Endothelial cell of umbilical vein (primary cell): ENCODE measurements at regions not wholly inside any gene's neighbourhood (a gene's known extent, or its start where the extent isn't known, plus 50 kb on each side); places are given as distances from the start of the nearest gene placed in this dataset.

Source experiments
- BruUV-seq: library from RNA; stranded (reverse); fragments of 400-500 nt; replicated peaks from 2 replicates; lab custom pipeline; 2021; lab: Mats Ljungman, UMichigan
- CTCF ChIA-PET: fragments of 300-600, 350-600 bp; sonication (Branson Sonifier 250); formaldehyde crosslinking; loops from one replicate; lab custom pipeline; 2021; ENCODE audit warnings: antibody characterized with exemption, inconsistent platforms; lab: Charles Lee
- POLR2A ChIA-PET: fragments of 300-600, 350-600 bp; sonication (Branson Sonifier 250); formaldehyde crosslinking; loops from one replicate; lab custom pipeline; 2021; ENCODE audit warnings: antibody characterized with exemption, inconsistent platforms; lab: Charles Lee
- DNase-seq: peaks from one replicate; pipeline ENCODE4 v3.0.0-alpha.2; 2011; ENCODE audit warnings: low read depth, low spot score
- FAIRE-seq: peaks from 2 replicates; lab custom pipeline; 2011; peaks lifted over from hg19 to GRCh38; lab: Jason Lieb, UNC
- H2AFZ ChIP-seq: 2 replicates; pipeline ENCODE4 v1.6.0; 2012; ENCODE audit warnings: low read depth, low read length, control low read depth, inconsistent platforms
- H3K27ac ChIP-seq: 2 replicates; pipeline ENCODE4 v1.5.1; 2011; ENCODE audit warnings: low read depth, mild to moderate bottlenecking, control low read depth, low read length, moderate library complexity; ENCODE audit not compliant: insufficient read depth
- H3K27me3 ChIP-seq, 2 experiments: 2 replicates each; pipeline versions ENCODE4 v1.6.0 to v1.6.1; 2011; ENCODE audit warnings: low read length in 2 of 2, mixed read lengths in 1 of 2; ENCODE audit not compliant: control insufficient read depth in 2 of 2, insufficient read depth in 2 of 2
- H3K36me3 ChIP-seq, 2 experiments: 2 replicates in 1 of 2; 3 replicates in 1 of 2; pipeline ENCODE4 v1.5.1; 2011; ENCODE audit warnings: low read length in 2 of 2, mild to moderate bottlenecking in 1 of 2, moderate library complexity in 1 of 2; ENCODE audit not compliant: control insufficient read depth in 2 of 2, insufficient read depth in 2 of 2; ENCODE audit errors: extremely low read depth in 1 of 2
- H3K4me1 ChIP-seq: 3 replicates; pipeline ENCODE4 v1.5.1; 2011; ENCODE audit warnings: mild to moderate bottlenecking, low read length; ENCODE audit not compliant: control insufficient read depth, insufficient read depth; ENCODE audit errors: extremely low read depth
- H3K4me2 ChIP-seq: 2 replicates; pipeline ENCODE4 v1.6.1; 2011; ENCODE audit warnings: low read length, control low read depth, mixed read lengths; ENCODE audit not compliant: insufficient read depth
- H3K4me3 ChIP-seq, 3 experiments: fragments of 200-600 bp in 1 of 3; sonication (generic), shearing (Covaris generic) in 1 of 3; replicated peaks in 1 of 3; 2 replicates each; pipeline ENCODE4 v1.5.1; 2011 to 2016; ENCODE audit warnings: control low read depth in 3 of 3, low read length in 3 of 3, mild to moderate bottlenecking in 2 of 3, inconsistent platforms in 1 of 3, low read depth in 1 of 3, moderate library complexity in 1 of 3; ENCODE audit not compliant: insufficient read depth in 1 of 3
- H3K79me2 ChIP-seq: 2 replicates; pipeline ENCODE4 v1.6.0; 2012; ENCODE audit warnings: low read length, inconsistent platforms; ENCODE audit not compliant: control insufficient read depth, insufficient read depth
- H3K9ac ChIP-seq: replicated peaks from 2 replicates; pipeline ENCODE3; 2011; ENCODE audit warnings: low read length, control low read depth; ENCODE audit not compliant: insufficient read depth; ENCODE audit errors: extremely low read depth
- H3K9me1 ChIP-seq: replicated peaks from 3 replicates; pipeline ENCODE4 v1.6.0; 2011; ENCODE audit warnings: mild to moderate bottlenecking, low read length; ENCODE audit not compliant: control insufficient read depth, insufficient read depth; ENCODE audit errors: extremely low read depth
- H3K9me3 ChIP-seq: replicated peaks from 2 replicates; pipeline ENCODE4 v1.5.1; 2012; ENCODE audit warnings: low read length, inconsistent platforms; ENCODE audit not compliant: control insufficient read depth, insufficient read depth
- H4K20me1 ChIP-seq: replicated peaks from 2 replicates; pipeline ENCODE3; 2011; ENCODE audit warnings: mild to moderate bottlenecking, low read length; ENCODE audit not compliant: control insufficient read depth, insufficient read depth; ENCODE audit errors: extremely low read depth
- CTCF ChIP-seq, 2 donors: IDR thresholded peaks; 1 replicate in 1 of 2; 2 replicates in 1 of 2; pipeline ENCODE4 v1.5.1; 2011; ENCODE audit warnings: low read length in 2 of 2, mild to moderate bottlenecking in 2 of 2, moderate library complexity in 2 of 2, control low read depth in 1 of 2, inconsistent platforms in 1 of 2, low read depth in 1 of 2; ENCODE audit not compliant: insufficient read depth in 1 of 2; ENCODE audit errors: extremely low read depth in 1 of 2
- EZH2 ChIP-seq: IDR thresholded peaks from 2 replicates; pipeline ENCODE4 v1.6.1; 2012; ENCODE audit warnings: borderline replicate concordance, low read depth, mild to moderate bottlenecking, moderate library complexity, low read length, inconsistent platforms; ENCODE audit not compliant: severe bottlenecking
- FOS ChIP-seq: IDR thresholded peaks from 2 replicates; pipeline ENCODE4 v1.6.1; 2011; ENCODE audit warnings: mild to moderate bottlenecking, low read length, moderate library complexity, borderline replicate concordance; ENCODE audit not compliant: insufficient read depth
- GATA2 ChIP-seq: IDR thresholded peaks from 2 replicates; pipeline ENCODE4 v1.7.0; 2011; ENCODE audit warnings: low read depth, mild to moderate bottlenecking, moderate library complexity, mixed read lengths, low read length; ENCODE audit not compliant: insufficient read length, insufficient read depth
- JUN ChIP-seq: IDR thresholded peaks from 2 replicates; pipeline ENCODE4 v1.6.1; 2011; ENCODE audit warnings: borderline replicate concordance, low read depth; ENCODE audit not compliant: insufficient read length, insufficient read depth
- MYC ChIP-seq: IDR thresholded peaks from one replicate; pipeline ENCODE4 v1.6.1; 2011; ENCODE audit warnings: mild to moderate bottlenecking, low read depth, low read length
- POLR2A ChIP-seq: IDR thresholded peaks from 2 replicates; pipeline ENCODE4 v1.6.1; 2012; ENCODE audit warnings: low read depth, mild to moderate bottlenecking, control low read depth, low read length
- POLR2AphosphoS5 ChIP-seq: IDR thresholded peaks from 2 replicates; pipeline ENCODE4 v1.6.1; 2012; ENCODE audit warnings: low read depth, mild to moderate bottlenecking, control low read depth, low read length, moderate library complexity; ENCODE audit not compliant: insufficient read depth
- dilution Hi-C: fragments of 300-500 bp; cut with MboI; formaldehyde crosslinking; loops from one replicate; pipeline ENCODE4 v1.15.0; 2019; ENCODE audit warnings: low sequenced_read_pairs; ENCODE audit not compliant: extremely low pct_ligation_motif_present
- intact Hi-C: fragments of 100-400 bp; cut with micrococcal nuclease; formaldehyde crosslinking; loops from one replicate; pipeline ENCODE4 v1.10.0; 2022
- TF ChIP-seq, protein P1 (sequence below): IDR thresholded peaks from 2 replicates; pipeline ENCODE4 v1.6.1; 2011; ENCODE audit not compliant: insufficient read depth, insufficient read length

- DNase-seq (no peak), FAIRE-seq (no peak)
- POLR2A ChIA-PET = no interaction called here
- BruUV-seq = no TSS peak
- no peak overlapping the region for H2AFZ ChIP-seq
- H3K9ac ChIP-seq = no peak overlapping the region
- H3K4me2 ChIP-seq = no peak overlapping the region
- H4K20me1 ChIP-seq = no peaks in the 10 kb centered on the region
- TF ChIP-seq CTCF (IDR thresholded peaks at IDR 0.05; ENCODE audit: extremely low read depth in 1 of 2, insufficient read depth in 1 of 2, low read depth in 1 of 2, low read length in 2 of 2) = no peak
- no peak for TF ChIP-seq FOS
- TF ChIP-seq JUN = no peak
- no peak for TF ChIP-seq POLR2AphosphoS5
- no peak for TF ChIP-seq POLR2A
- no peak for TF ChIP-seq MYC
- TF ChIP-seq, protein P1, sequence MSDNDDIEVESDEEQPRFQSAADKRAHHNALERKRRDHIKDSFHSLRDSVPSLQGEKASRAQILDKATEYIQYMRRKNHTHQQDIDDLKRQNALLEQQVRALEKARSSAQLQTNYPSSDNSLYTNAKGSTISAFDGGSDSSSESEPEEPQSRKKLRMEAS = no peak
- no peak for TF ChIP-seq EZH2
- TF ChIP-seq GATA2 = no peak
- CTCF ChIA-PET = no interaction called here
- no peaks in the 10 kb centered on the region for H3K27me3 ChIP-seq
- no peaks in the 10 kb centered on the region for H3K79me2 ChIP-seq
- H3K4me1 ChIP-seq = peaks cover 2% of the 10 kb centered on the region
- no peaks in the 10 kb centered on the region for H3K9me1 ChIP-seq
- no peaks in the 10 kb centered on the region for H3K9me3 ChIP-seq
- H3K36me3 ChIP-seq = no peaks in the 10 kb centered on the region
- dilution Hi-C loops = no loop called here
- no peak overlapping the region for H3K4me3 ChIP-seq
- H3K27ac ChIP-seq = no peak overlapping the region
- intact Hi-C loops = no loop called here
Observed at GRCh38 chr10:120719333-120719732, 131.8 kb upstream of the WDR11 start.
